IMR-90 (cell line): ENCODE measurements at regions not wholly inside any gene's neighbourhood (a gene's known extent, or its start where the extent isn't known, plus 50 kb on each side); places are given as distances from the start of the nearest gene placed in this dataset.
"Not testable (repeated sequence)": the region's sequence is repeated elsewhere in the genome, so short reads cannot be mapped to it uniquely, and the experiment has no call there.

ENCODE experiments used
- CEBPB ChIP-seq: IDR thresholded peaks from 2 replicates; pipeline ENCODE4 v1.6.1; 2012; ENCODE audit warnings: low read depth, low read length, improper control_type of control experiment
- CTCF ChIP-seq: conservative IDR thresholded peaks from 2 replicates; pipeline ENCODE4 v1.5.1; 2012; ENCODE audit warnings: mild to moderate bottlenecking, low read depth, low read length, improper control_type of control experiment
- MXI1 ChIP-seq: IDR thresholded peaks from 2 replicates; pipeline ENCODE4 v1.6.1; 2012; ENCODE audit warnings: low read depth, mild to moderate bottlenecking, low read length, moderate library complexity, borderline replicate concordance
- POLR2A ChIP-seq: IDR thresholded peaks from 2 replicates; pipeline ENCODE4 v1.6.1; 2012; ENCODE audit warnings: mild to moderate bottlenecking, low read depth, low read length
- RAD21 ChIP-seq: IDR thresholded peaks from 2 replicates; pipeline ENCODE4 v1.6.1; 2012; ENCODE audit warnings: low read length, improper control_type of control experiment
- RCOR1 ChIP-seq: IDR thresholded peaks from 2 replicates; pipeline ENCODE4 v1.6.1; 2012; ENCODE audit warnings: mild to moderate bottlenecking, low read length, improper control_type of control experiment; ENCODE audit not compliant: insufficient replicate concordance
- RFX5 ChIP-seq: IDR thresholded peaks from 2 replicates; pipeline ENCODE4 v1.8.0; 2012; ENCODE audit warnings: low read depth, mild to moderate bottlenecking, low read length, moderate library complexity
- SMC3 ChIP-seq: fragments of 150-350 bp; IDR thresholded peaks from 2 replicates; pipeline ENCODE4 v1.6.1; 2016; ENCODE audit warnings: low read depth, mild to moderate bottlenecking, antibody characterized with exemption, low read length, moderate library complexity

- not testable (repeated sequence) for TF ChIP-seq CTCF, RCOR1, POLR2A, RAD21, SMC3, MXI1, CEBPB, RFX5
Measured at GRCh38 chr21:9749741-9750230, 771.6 kb upstream of the TPTE start.
